Panc1 (cell line): ENCODE measurements at regions not wholly inside any gene's neighbourhood (a gene's known extent, or its start where the extent isn't known, plus 50 kb on each side); places are given as distances from the start of the nearest gene placed in this dataset.

Experiments
- CTCF ChIP-seq: fragments of 450-650 bp; IDR thresholded peaks from 2 replicates; pipeline ENCODE4 v1.5.1; 2017; ENCODE audit warnings: mild to moderate bottlenecking
- POLR2AphosphoS5 ChIP-seq: IDR thresholded peaks from 2 replicates; pipeline ENCODE4 v1.6.1; 2012; ENCODE audit warnings: mild to moderate bottlenecking, low read depth, low read length, moderate library complexity
- REST ChIP-seq, 2 experiments: IDR thresholded peaks; 2 replicates each; pipeline ENCODE4 v1.6.1; 2011 to 2012; ENCODE audit warnings: low read depth in 2 of 2, control low read depth in 1 of 2, low read length in 1 of 2, mild to moderate bottlenecking in 1 of 2, moderate library complexity in 1 of 2; ENCODE audit not compliant: insufficient read depth in 1 of 2

- TF ChIP-seq POLR2AphosphoS5 = no peak
- TF ChIP-seq CTCF = no peak
- no peak for TF ChIP-seq REST (IDR thresholded peaks at IDR 0.05; ENCODE audit: insufficient read depth in 1 of 2, low read depth in 2 of 2, low read length in 1 of 2)
These were observed 450.1 kb downstream of the ANKRD30B start for GRCh38 chr18:15198116-15198389.
